ENCODE measurements at regions not wholly inside any gene's neighbourhood (a gene's known extent, or its start where the extent isn't known, plus 50 kb on each side); places are given as distances from the start of the nearest gene placed in this dataset.

- TF ChIP-seq, protein P1, sequence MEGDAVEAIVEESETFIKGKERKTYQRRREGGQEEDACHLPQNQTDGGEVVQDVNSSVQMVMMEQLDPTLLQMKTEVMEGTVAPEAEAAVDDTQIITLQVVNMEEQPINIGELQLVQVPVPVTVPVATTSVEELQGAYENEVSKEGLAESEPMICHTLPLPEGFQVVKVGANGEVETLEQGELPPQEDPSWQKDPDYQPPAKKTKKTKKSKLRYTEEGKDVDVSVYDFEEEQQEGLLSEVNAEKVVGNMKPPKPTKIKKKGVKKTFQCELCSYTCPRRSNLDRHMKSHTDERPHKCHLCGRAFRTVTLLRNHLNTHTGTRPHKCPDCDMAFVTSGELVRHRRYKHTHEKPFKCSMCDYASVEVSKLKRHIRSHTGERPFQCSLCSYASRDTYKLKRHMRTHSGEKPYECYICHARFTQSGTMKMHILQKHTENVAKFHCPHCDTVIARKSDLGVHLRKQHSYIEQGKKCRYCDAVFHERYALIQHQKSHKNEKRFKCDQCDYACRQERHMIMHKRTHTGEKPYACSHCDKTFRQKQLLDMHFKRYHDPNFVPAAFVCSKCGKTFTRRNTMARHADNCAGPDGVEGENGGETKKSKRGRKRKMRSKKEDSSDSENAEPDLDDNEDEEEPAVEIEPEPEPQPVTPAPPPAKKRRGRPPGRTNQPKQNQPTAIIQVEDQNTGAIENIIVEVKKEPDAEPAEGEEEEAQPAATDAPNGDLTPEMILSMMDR (IDR thresholded peaks at IDR 0.05; ENCODE audit: insufficient read depth, low read length): no peak
- no peak for TF ChIP-seq POLR2AphosphoS5 (IDR thresholded peaks at IDR 0.05; ENCODE audit: low read depth)
Measured at GRCh38 chr11:113529606-113530005, 54.4 kb upstream of the DRD2 start.

All from HL-60 (cell line).